ENCODE measurements at regions not wholly inside any gene's neighbourhood (a gene's known extent, or its start where the extent isn't known, plus 50 kb on each side); places are given as distances from the start of the nearest gene placed in this dataset.

GRCh38 chr5:133769842-133770241 is 157.5 kb upstream of the FSTL4 start:
- TF ChIP-seq PATZ1 (CRISPR knock-in tag; IDR thresholded peaks at IDR 0.05; ENCODE audit: borderline replicate concordance) = no peak
- no peak for TF ChIP-seq ZFP3 (CRISPR knock-in tag; IDR thresholded peaks at IDR 0.05)
- no peak for TF ChIP-seq TSHZ2 (CRISPR knock-in tag; IDR thresholded peaks at IDR 0.05)
- no peak for TF ChIP-seq ISL1 (CRISPR knock-in tag; IDR thresholded peaks at IDR 0.05)
- no peak for TF ChIP-seq ZNF565 (CRISPR knock-in tag; conservative IDR thresholded peaks at IDR 0.05; ENCODE audit: low read depth)
- no peak for TF ChIP-seq ARNTL (CRISPR knock-in tag; IDR thresholded peaks at IDR 0.05; ENCODE audit: borderline replicate concordance, low read depth)
- TF ChIP-seq ZNF8 (CRISPR knock-in tag; IDR thresholded peaks at IDR 0.05) = no peak
- no peak for TF ChIP-seq BACH2 (CRISPR knock-in tag; IDR thresholded peaks at IDR 0.05; ENCODE audit: borderline replicate concordance)
- TF ChIP-seq OSR1 (CRISPR knock-in tag; IDR thresholded peaks at IDR 0.05) = no peak
